Glutamatergic neuron (in vitro differentiated cells): ENCODE measurements at regions not wholly inside any gene's neighbourhood (a gene's known extent, or its start where the extent isn't known, plus 50 kb on each side); places are given as distances from the start of the nearest gene placed in this dataset.

Source experiments
- DNase-seq: peaks from one replicate; pipeline ENCODE4 v3.0.0; 2022
- H3K27ac Mint-ChIP-seq: one replicate; pipeline ENCODE4 v1.8.0; 2020; ENCODE audit warnings: mild to moderate bottlenecking, mixed read lengths, inconsistent platforms; ENCODE audit not compliant: unreplicated experiment
- H3K27me3 Mint-ChIP-seq: one replicate; pipeline ENCODE4 v1.8.0; 2020; ENCODE audit warnings: mild to moderate bottlenecking, moderate library complexity, mixed read lengths, inconsistent platforms; ENCODE audit not compliant: unreplicated experiment
- H3K36me3 Mint-ChIP-seq: one replicate; pipeline ENCODE4 v1.8.0; 2020; ENCODE audit warnings: mild to moderate bottlenecking, mixed read lengths, inconsistent platforms; ENCODE audit not compliant: unreplicated experiment
- H3K4me1 Mint-ChIP-seq: one replicate; pipeline ENCODE4 v1.8.0; 2020; ENCODE audit warnings: mild to moderate bottlenecking, low read depth, mixed read lengths, inconsistent platforms; ENCODE audit not compliant: unreplicated experiment
- H3K4me3 Mint-ChIP-seq: one replicate; pipeline ENCODE4 v1.8.0; 2020; ENCODE audit warnings: mild to moderate bottlenecking, mixed read lengths, inconsistent platforms; ENCODE audit not compliant: unreplicated experiment
- H3K9me3 Mint-ChIP-seq: one replicate; pipeline ENCODE4 v1.8.0; 2020; ENCODE audit warnings: mild to moderate bottlenecking, moderate library complexity, mixed read lengths, inconsistent platforms; ENCODE audit not compliant: unreplicated experiment
- TF ChIP-seq, protein P1 (sequence below): fragments of 200-600 bp; sonication (generic); IDR thresholded peaks from one replicate; pipeline ENCODE4 v1.5.0; 2021; ENCODE audit not compliant: partially characterized antibody, unreplicated experiment

DNA sequence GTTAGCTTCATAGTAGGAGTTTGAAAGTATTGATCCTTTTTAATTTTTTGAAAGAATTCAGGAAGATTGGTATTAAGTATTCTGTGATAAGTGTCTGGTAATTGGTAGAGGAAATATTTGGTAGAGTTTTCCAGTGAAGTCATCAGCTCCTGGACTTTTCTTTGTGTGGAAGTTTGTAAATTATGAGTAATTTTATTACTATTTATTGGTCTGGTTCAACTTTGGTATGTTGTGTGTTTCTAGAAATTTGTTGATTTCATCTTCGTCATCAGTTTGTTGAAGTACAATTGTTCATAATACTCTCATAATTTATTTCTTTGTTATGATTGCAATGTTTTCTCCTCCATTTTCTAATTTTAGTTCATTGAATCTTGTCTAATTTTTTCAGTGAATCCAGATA is 832.0 kb downstream of the OTOL1 start:
- Mint-ChIP-seq H3K27me3 (no peaks in the 10 kb centered on the region), H3K4me1 (no peaks in the 10 kb centered on the region), H3K27ac (no peak overlapping the region), H3K4me3 (no peak overlapping the region), H3K9me3 (no peaks in the 10 kb centered on the region), H3K36me3 (no peaks in the 10 kb centered on the region)
- DNase-seq: no peak
- TF ChIP-seq, protein P1, sequence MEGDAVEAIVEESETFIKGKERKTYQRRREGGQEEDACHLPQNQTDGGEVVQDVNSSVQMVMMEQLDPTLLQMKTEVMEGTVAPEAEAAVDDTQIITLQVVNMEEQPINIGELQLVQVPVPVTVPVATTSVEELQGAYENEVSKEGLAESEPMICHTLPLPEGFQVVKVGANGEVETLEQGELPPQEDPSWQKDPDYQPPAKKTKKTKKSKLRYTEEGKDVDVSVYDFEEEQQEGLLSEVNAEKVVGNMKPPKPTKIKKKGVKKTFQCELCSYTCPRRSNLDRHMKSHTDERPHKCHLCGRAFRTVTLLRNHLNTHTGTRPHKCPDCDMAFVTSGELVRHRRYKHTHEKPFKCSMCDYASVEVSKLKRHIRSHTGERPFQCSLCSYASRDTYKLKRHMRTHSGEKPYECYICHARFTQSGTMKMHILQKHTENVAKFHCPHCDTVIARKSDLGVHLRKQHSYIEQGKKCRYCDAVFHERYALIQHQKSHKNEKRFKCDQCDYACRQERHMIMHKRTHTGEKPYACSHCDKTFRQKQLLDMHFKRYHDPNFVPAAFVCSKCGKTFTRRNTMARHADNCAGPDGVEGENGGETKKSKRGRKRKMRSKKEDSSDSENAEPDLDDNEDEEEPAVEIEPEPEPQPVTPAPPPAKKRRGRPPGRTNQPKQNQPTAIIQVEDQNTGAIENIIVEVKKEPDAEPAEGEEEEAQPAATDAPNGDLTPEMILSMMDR: no peak

DNA sequence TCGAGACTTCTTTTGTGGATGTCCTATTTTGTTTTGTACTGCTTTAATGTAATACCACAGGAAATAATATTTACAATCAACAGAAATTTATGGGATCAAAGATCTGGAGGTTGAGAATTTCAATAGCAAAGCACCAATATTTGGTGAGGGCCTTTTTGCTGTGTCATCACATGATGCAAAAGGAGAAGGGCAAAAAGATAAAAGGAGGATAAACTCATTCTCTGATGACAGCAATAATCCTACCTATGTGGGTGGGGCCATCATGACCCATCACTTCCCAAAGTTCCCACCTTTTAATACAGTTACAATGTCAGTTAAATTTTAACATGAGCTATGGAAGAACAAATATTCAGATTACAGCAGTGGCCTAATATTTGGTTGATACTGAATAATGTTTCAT is 832.9 kb downstream of the OTOL1 start:
- Mint-ChIP-seq H3K4me1 (no peaks in the 10 kb centered on the region), H3K4me3 (no peak overlapping the region), H3K9me3 (peaks cover 2% of the 10 kb centered on the region), H3K27me3 (no peaks in the 10 kb centered on the region), H3K27ac (no peak overlapping the region), H3K36me3 (peaks cover 4% of the 10 kb centered on the region)
- DNase-seq: no peak
- TF ChIP-seq, protein P1: no peak

DNA sequence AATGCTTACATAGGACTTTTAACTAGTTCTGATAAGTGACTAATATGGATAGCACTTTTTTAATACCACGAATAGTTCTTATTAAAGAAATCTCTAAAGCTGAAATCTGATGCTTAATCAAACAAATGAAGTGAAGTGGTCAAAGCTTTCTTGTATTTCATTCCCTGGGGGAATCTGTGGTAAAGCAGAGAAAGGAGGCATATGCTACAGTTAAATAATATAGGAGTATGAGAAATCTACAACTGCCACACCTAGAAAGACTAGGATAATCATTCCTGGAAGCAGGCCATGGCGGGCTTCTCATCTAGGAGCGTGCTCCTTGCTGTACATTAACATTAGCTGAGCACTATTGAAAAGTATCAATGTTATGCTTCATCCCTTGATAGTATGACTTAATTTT is 835.7 kb downstream of the OTOL1 start:
- Mint-ChIP-seq H3K4me1 (no peaks in the 10 kb centered on the region), H3K36me3 (peaks cover 4% of the 10 kb centered on the region), H3K27ac (no peak overlapping the region), H3K4me3 (no peak overlapping the region), H3K27me3 (no peaks in the 10 kb centered on the region), H3K9me3 (peaks cover 2% of the 10 kb centered on the region)
- TF ChIP-seq, protein P1: no peak
- DNase-seq: no peak

DNA sequence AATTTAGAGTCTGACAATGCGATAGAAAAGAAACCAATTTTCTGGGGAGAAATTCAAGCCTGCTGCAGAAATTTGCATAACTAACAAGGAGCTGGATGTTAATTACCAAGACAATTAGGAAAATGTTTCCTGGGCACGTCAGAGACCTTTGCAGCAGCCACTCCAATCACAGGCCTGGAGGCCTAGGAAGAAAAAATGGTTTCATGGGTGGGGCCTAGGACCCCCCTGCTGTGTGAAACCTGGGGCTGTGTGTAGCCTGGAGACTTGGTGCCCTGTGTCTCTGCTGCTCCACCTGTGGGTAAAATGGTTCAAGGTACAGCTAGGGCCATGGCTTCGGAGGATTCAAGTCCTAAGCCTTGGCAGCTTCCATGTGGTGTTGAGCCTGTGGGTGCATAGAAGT is 837.9 kb downstream of the OTOL1 start:
- Mint-ChIP-seq H3K4me1 (no peaks in the 10 kb centered on the region), H3K9me3 (peaks cover 2% of the 10 kb centered on the region), H3K4me3 (no peak overlapping the region), H3K36me3 (peaks cover 4% of the 10 kb centered on the region), H3K27me3 (no peaks in the 10 kb centered on the region), H3K27ac (no peak overlapping the region)
- no peak for DNase-seq
- TF ChIP-seq, protein P1: no peak

DNA sequence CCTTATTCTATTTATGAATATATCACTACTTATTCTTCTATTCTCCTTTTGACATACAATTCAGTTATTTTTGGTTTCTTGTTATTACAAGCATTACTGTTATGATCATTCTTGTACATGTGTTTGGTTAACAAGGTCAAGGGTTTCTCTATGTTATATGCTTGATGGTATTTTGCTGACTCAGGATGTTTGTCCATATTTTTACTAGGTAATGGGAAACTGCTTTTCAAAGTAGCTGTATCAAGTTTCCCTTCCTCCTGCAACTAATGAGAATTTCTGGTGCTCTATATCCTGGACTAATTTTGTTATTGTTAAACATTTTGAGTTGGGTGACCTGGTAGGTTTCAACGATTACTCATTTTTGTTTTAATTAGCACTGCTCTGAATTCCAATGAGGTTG is 841.0 kb downstream of the OTOL1 start:
- Mint-ChIP-seq H3K4me1 (no peaks in the 10 kb centered on the region), H3K36me3 (peaks cover 4% of the 10 kb centered on the region), H3K4me3 (no peak overlapping the region), H3K27ac (no peak overlapping the region), H3K27me3 (no peaks in the 10 kb centered on the region), H3K9me3 (peaks cover 2% of the 10 kb centered on the region)
- no peak for DNase-seq
- TF ChIP-seq, protein P1: no peak
